ENCODE measurements at regions not wholly inside any gene's neighbourhood (a gene's known extent, or its start where the extent isn't known, plus 50 kb on each side); places are given as distances from the start of the nearest gene placed in this dataset.
"Not testable (repeated sequence)": the region's sequence is repeated elsewhere in the genome, so short reads cannot be mapped to it uniquely, and the experiment has no call there.

DNA sequence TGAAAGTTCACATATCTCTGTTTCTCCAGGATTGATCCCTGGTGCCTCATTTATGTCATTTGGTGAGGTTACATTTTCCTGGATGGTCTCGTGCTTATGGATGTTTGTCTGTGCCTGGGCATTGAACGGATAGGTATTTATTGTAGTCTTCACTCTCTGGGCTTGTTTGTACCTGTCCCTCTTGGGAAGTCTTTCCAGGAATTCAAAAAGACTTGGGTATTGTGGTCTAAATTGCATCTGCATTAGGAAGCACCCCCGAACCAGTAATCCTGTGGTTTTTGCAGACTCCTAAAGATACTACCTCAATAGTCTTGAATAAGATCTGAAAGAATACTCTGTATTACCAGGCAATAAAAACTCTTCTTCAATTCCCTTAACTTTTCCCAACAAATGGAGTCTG lies 720.8 kb downstream of the SLC6A15 start:
- DNase-seq, result no peak

DNA sequence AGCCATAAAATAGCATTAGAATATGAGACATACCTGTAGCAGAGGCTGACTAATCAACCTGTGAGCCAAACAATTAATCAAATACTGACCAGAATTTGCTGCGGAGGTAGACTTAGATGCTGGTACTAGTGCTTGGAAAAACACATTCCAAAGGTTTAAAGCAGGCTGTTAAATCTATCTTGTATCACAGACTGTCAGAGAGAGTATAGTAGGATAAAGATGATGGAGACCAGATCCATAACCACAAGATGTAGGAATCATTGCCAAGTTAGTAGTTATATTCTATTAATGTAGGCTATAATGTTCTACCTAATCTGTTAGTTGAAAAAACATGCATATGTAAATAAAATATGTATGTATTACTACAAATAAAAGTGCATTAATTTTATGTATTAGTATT lies 726.2 kb downstream of the SLC6A15 start:
- no peak for DNase-seq

DNA sequence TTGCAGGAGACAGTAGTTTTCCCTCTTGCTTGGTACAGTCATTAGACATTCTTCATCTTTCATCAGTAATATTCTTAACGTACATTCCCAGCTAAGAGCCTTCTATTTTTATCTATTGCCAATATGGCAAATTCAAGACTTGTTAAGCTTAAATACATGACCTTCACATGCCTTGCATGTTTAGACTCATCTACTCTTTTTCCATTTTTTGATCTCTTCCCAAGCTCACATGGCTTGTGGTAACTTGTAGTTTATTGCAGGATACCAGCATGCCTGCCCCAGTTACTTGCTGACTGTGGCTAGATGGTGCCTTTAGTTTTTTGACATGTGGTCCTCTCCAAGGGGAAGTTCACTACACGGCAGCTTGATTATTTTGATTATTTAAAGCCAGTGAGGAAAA lies 729.0 kb downstream of the SLC6A15 start:
- DNase-seq, result no peak

DNA sequence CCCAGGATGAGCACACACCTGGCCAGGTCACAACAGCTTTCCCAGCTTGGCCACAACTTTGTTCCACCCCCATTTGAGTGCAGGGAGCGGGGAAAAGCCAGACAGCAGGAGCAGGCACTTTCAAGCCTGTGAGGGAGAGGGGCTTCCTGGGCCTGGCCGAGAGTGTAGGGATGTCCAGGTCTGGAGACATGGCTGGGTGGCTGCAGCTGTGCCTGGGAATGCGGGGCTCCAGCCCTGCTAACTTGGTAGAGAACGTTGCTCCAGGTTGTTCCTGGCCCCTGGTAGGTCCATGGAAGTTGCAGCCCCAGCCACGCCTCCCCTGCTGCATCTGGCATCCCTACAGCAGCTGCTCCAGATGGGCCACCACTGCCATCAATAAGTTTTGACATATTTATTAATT lies 738.5 kb downstream of the SLC6A15 start:
- DNase-seq, result no peak

DNA sequence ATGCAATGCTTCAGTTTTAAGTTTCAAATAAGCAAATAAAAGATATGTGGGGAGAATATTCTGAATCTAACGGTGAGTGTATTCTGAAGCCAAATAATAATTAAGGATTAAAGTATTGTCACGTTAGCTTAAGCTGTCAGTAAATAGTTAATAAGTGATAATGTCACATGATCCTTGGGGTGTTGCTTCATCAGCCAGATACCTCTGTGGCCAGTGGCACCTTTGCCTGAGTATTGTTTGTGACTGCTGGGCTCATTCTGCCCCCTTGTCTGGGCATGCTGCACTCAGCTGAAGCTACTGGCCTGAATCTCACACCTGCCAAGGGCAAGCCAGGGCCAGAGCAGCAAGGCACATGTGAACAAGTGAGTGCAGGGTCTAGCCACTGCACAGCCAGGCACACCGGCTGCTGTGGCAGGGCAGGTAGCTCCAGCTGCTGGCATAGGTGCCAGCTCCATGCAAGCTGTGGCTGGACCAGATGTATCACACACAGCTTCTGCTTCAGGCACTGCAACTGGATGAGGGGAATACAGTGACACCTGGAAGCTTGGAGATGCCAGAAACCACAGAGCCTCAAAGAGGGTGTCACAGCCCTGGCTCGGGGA lies 739.7 kb downstream of the SLC6A15 start:
- no peak for DNase-seq

DNA sequence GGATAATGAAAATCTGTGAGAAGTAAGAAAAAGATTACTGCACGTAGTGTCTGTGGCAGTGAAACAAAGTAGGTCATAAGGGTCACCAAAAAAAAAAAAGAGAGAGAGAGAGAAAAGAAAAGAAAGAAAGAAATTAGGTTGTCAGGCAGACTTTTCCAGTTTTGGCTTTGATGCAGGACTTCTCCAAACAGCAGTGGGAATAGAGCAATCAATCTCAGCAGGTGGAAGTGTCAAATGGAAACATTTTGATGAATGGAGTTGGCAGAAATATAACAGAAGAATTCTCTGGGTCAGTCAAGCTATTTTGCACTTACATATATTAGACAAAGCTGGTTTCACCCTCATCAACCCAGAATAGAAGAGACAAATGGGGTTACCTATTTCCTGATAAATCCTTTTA lies 745.8 kb downstream of the SLC6A15 start:
- DNase-seq, result no peak

DNA sequence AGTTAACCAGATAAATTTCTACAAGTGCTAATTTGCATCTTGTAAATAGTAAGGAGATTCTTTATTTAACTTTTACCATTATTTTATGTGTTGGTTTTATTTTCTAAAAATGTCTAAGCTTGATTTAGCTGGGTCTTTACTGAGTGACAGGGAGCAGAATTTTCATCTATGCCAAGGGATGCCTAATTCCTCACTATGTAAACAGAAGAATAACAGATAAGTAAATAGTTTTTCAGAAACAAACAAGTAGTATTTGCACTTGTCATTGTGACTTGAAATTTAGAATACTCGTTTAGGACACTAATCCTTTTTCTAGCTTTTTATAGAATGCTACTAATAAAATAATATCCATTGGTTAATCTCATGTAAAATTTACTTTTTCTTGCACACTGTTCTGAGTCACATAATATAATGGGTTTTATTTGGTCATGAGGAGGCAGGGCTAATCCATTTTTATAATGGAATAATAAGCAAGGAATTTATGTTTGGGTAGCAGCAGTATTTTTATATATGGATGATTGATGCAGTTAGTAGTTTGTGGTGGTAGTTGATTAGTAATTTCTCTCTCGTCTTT lies 746.5 kb downstream of the SLC6A15 start:
- no peak for DNase-seq

DNA sequence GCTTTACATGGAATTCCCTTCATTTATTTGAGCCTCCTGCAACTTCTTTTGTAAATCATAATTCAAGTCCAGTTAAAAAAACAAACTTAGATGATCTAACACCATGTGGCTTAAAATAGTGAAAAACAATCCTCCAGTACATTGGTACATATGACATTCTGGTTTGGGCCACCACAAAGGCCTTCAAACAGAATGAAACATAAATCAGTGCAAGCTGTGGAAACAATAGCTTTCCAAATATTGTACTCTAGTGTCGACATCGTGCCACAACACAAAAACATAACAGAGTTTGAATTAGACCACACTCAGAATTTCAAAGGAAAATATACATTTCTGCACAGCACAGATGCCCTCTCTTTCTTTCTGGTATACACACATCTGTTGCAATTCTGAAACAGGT lies 751.3 kb downstream of the SLC6A15 start:
- no peak for DNase-seq

DNA sequence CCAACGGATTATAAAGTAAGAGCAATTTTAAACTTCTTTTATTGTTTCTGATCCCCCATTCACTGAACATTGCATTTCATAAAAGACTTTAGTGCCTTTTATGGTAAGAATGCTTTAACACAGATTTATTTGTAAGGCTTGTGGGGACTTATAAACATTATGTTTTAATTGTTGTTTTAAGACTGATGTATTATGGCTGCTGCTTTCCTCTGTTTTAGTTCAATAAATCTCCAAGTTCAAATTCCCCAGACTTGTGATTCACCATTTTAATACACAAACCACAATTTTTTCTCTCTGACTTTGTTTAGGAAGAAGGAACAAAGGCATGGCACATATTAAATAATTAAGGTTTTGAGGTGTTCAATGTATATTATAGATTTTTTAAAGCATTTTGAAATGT lies 753.3 kb downstream of the SLC6A15 start:
- DNase-seq, result no peak

DNA sequence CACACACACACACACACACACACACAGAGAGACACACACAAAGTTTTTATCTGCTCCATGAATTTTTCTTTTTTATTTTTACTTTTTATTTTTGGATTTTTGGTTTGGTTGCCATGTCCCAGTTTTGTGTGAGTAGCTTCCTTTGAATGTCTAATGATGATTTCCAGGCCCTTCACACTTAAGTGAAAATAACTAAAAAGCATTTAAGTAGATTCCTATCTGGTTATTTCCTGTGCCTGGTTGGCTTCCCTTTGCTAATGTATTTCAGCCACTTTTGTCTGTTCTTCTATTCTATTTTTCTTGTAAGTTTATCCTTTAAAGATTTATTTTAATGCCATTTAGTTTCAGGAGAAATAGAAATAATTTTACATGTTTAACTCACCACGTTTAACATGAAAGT lies 755.4 kb downstream of the SLC6A15 start:
- no peak for DNase-seq

DNA sequence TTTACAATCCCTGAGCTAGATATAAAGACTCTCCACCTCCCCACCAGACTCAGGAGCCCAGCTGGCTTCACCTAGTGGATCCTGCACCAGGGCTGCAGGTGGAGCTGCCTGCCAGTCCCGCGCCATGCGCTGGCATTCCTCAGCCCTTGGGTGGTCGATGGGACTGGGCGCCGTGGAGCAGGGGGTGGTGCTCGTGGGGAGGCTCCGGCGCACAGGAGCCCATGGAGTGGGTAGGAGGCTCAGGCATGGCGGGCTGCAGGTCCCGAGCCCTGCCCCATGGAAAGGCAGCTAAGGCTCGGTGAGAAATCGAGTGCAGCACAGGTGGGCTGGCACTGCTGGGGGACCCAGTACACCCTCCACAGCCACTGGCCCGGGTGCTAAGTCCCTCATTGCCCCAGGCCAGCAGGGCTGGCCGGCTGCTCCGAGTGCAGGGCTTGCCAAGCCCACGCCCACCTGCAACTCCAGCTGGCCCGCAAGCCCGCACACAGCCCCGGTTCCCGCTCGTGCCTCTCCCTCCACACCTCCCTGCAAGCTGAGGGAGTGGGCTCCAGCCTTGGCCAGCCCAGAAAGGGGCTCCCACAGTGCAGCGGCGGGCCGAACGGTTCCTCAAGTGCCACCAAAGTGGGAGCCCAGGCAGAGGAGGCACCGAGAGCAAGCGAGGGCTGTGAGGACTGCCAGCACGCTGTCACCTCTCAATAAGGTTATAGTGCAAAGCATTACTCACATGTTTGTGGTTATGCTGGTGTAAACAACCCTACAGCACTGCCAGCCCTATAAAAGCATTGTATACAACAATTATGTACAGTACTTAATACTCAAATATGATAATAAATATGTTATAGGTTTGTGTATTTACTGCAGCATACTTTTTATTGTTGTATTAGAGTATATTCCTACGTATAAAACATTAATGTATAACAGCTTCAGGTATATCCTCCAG lies 757.3 kb downstream of the SLC6A15 start:
- not testable (repeated sequence) for DNase-seq

DNA sequence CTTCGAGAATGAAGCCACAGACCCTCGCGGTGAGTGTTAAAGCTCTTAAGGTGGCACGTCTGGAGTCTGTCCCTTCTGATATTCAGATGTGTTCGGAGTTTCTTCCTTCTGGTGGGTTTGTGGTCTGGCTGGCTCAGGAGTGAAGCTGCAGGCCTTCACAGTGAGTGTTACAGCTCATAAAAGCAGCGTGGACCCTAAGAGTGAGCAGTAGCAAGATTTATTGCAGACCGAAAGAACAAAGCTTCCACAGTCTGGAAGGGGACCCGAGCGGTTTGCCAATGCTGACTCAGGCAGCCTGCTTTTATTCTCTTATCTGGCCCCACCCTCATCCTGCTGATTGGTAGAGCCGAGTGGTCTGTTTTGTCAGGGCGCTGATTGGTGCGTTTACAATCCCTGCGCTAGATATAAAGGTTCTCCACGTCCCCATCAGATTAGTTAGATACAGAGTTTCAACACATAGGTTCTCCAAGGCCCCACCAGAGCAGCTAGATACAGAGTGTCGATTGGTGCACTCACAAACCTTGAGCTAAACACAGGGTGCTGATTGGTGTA lies 758.1 kb downstream of the SLC6A15 start:
- not testable (repeated sequence) for DNase-seq

DNA sequence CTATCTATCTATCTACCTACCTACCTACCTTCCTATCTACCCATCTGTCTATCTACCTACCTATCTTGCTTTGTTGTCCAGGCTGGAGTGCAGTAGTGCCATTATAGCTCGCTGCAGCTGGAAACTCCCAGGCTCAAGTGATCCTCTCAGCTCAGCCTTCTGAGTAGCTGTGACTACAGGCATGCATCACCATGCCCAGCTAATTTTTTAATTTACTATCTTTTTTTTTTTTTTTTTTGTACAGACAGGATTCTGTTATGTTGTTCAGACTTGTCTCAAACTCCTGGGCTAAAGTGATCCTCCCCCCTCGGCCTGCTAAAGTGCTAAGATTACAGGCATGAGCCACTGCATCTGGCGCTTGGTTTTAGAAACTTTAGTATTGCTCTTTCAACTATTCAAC lies 762.4 kb downstream of the SLC6A15 start:
- no peak for DNase-seq

DNA sequence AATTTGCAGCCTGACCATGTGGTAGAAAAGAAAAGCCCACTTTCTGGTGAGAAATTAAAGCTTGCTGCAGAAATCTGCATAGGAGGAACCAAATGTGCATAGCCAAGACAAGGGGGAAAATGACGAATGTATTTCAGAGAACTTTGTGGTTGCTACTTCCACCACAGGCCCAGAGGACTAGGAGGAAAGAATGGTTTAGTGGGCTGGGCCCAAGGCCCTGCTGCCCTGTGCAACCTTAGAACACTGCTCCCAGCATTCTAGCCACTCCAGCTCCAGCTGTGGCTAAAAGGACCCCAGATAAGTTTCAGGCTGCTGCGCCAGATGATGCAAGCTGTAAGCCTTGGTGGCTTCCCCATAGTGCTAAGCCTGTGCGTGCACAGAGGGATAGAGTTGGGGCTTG lies 764.3 kb downstream of the SLC6A15 start:
- DNase-seq, result no peak

DNA sequence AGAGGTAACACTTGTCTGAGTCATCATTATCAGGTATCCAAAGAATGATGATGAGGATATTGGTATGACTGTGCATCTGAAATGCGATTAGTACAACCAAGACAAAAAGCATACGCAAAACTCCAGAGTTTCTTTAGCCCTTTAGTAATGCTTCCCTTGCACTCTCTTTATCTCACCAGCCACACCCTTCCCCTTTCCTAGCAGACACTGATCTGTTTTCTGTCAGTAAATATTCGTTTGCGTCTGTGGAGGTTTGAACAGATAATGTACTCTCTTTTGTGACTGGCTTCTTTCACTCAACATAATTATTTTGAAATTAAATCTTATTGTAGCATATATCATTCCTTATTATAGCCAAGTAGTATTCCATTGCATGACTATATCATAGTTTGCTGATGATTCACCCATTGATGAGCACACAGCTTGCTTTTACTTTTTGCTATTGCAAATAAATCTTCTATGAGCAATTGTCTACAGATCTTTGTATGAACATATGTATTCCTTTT lies 775.7 kb downstream of the SLC6A15 start:
- no peak for DNase-seq

DNA sequence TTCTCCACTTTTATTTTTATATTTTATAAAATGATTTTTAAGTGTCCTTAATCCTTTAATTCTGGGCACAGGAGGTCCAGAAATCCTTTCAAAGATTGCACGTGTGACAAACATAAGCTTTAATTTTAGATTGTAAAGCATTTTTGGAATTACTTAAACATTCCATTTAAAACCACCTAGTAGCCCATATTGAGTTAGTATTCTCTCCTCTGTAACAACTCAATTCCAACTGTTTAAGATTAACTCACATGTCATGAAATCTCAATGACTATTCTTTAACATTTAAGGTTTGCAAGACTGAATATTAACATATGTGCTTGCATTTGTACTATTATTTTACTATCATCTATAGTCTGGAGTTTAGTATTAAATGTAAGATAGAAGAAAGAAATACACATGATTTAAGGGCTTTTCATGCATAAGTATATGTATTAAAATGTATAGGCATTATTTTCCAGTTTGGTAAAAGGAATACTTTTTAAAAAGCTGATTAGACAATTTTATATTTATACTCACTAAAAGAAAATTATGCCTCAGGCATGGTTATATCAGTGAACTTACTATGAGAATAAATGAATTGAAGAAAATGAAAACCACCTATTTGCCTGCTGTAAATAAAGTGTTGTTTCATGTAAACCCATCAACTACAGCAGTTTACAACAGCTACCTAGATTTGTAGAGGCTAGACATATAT lies 776.9 kb downstream of the SLC6A15 start:
- no peak for DNase-seq

DNA sequence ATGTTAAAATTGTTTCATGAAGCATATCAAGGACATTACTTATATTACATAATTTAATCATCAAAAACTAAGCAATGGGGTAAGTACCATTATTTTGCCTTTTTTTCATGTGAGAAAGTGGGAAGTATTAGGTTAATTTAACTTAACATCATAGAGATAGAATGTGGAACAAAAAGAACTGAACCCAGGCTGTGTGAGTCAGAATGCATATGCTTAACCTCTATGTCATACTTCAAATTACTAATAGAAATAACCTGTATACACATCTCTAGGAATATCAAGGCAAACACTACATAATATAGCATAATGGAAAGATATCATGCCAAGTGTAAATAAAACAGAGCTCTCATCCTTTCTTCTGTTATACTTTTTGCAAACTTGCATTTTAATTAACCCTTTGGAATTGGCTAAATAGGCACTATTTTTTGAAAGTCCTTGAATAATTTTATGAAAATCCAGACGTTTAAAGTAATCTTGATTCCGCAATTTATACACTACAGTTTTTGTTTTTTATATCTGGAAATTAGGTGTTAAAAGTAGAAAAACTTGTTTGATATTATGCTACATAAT lies 777.7 kb downstream of the SLC6A15 start:
- no peak for DNase-seq

DNA sequence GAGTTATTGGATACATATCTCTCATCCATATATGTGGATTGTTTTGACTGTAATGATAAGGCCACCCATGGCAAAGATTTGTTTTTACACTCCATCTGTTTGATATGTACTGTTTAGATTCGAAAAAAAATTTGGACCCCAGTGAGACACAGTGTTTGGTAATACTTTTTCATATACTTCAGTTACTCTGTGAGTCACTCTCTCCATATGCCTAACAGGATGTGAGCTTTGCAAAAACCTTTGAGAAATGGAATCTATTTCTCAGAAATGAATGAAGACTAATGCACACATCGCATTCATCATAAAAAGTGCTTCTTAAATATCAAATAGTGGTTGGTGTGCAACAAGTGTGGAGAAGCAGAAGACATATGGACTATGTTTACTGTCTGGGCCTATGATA lies 781.5 kb downstream of the SLC6A15 start:
- no peak for DNase-seq

DNA sequence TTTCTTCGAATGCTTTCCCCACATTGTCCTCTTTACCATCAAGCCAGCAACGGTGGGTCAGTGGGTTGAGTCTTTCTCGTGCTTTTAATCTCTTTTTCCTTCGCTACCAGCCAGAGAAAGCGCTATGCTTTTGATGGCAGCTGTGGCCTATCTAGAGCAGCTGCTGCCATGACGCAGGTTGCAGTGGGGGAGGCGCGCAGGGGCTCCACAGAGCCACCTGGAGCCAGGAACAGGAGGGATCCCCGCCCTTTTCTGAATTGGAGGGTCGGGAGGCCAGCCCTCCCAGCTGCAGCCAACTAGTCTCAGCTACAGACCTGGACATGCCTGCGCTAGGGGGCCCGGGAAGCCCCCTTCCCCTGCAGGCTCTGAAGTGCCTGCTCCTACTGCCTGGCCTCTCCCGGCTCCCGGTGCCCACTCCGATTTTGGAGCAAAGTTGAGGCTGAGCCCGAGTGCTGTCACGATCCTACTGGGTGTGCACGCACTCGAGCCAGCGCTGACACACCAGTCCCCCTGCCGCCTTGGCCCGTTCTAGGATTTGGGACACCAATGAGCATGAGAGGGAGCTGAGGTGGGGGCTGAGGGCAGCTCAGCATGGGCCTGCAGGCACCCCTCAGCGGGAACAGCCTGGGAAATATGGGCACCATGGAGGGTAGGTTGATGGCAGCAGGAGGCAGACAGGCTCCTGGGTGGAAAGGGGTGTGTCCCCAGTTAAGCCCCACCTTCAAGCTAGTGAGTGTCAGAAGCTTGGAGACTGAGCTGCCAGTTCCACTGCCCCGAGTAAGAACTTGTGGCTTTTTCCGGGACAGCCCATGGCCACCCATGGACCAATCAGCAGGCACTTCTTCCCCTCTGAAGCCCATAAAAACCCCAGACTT lies 784.2 kb downstream of the SLC6A15 start:
- DNase-seq, result no peak

DNA sequence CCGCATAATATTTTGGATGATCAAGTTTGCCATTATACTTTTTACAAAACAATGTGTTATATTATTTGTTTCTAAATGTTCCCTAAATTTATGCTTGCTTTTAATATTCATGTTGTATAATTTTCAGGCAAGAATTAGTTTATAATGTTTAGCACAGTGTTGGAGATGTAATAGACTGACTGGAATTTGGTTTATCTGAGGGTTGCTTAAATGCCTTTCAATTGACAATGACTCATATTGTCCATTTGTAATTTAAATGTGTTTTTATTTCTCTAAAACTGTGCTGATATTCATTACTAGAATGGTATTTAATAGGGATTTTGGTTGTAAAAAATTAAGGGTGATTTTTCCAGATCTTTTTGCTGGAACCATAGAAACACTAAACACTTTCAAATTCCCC lies 788.4 kb downstream of the SLC6A15 start:
- DNase-seq, result no peak

DNA sequence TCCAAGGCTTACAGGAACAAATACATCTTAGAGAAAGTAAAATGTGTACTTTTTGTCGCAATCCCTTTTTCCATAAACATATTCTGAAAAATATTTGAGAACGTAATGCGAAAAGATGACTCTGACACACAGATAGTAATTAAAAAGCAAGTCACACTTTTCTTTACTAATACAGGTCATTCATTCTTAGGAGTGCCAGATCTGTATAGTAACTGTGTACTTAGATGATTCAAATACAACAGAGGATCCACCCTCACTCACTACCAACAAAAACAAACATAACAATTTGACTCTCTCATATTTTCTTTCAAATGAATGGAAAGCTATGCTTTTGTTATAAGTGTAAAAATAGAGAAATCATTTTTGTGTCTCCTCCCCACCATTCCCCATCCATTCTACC lies 795.4 kb downstream of the SLC6A15 start:
- no peak for DNase-seq

DNA sequence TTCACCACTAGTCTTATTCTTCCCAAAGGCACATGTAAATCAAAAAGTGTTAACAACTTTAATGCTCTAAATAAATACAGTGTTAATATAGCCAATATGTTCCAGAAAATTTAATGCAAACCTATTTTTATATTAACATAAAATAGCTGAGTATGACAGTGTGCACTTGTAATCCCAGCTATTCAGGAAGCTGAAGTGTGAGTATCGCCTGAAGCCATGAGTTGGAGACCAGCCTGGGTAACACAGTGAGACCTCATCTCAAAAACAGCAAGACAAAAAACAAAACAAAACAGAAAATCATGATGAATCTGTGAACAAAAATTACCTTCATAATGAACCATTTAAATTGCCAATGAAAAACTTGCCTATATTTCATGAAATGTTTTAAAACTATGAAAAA lies 798.9 kb downstream of the SLC6A15 start:
- no peak for DNase-seq
